IPS-18a (cell line): ENCODE measurements at regions not wholly inside any gene's neighbourhood (a gene's known extent, or its start where the extent isn't known, plus 50 kb on each side); places are given as distances from the start of the nearest gene placed in this dataset.

ENCODE experiments used
- H3K27ac ChIP-seq: one replicate; pipeline ENCODE4 v1.5.1; 2013; ENCODE audit warnings: low read length
- H3K27me3 ChIP-seq: one replicate; pipeline ENCODE4 v1.6.1; 2013; ENCODE audit warnings: mild to moderate bottlenecking, low read length; ENCODE audit not compliant: control insufficient read depth, insufficient read depth
- H3K36me3 ChIP-seq: one replicate; pipeline ENCODE4 v1.6.1; 2013; ENCODE audit warnings: low read depth, low read length; ENCODE audit not compliant: control insufficient read depth
- H3K4me1 ChIP-seq: one replicate; pipeline ENCODE4 v1.6.1; 2013; ENCODE audit warnings: low read depth, low read length; ENCODE audit not compliant: control insufficient read depth
- H3K4me3 ChIP-seq: one replicate; pipeline ENCODE4 v1.5.1; 2013; ENCODE audit warnings: low read length
- H3K9ac ChIP-seq: one replicate; pipeline ENCODE4 v1.6.1; 2013; ENCODE audit warnings: mild to moderate bottlenecking, low read length, moderate library complexity
- H3K9me3 ChIP-seq: one replicate; pipeline ENCODE4 v1.6.1; 2013; ENCODE audit warnings: low read depth, low read length; ENCODE audit not compliant: control insufficient read depth

- Histone ChIP-seq H3K27me3 (no peaks in the 10 kb centered on the region), H3K9me3 (no peaks in the 10 kb centered on the region), H3K27ac (no peak overlapping the region), H3K9ac (no peak overlapping the region), H3K36me3 (no peaks in the 10 kb centered on the region), H3K4me1 (no peaks in the 10 kb centered on the region), H3K4me3 (no peak overlapping the region)
Measured at GRCh38 chr10:20429742-20430141, 467.4 kb downstream of the NEBL start.

- H3K4me1 ChIP-seq: no peaks in the 10 kb centered on the region
- H3K4me3 ChIP-seq: no peak overlapping the region
- H3K9me3 ChIP-seq: no peaks in the 10 kb centered on the region
- H3K36me3 ChIP-seq: no peaks in the 10 kb centered on the region
- H3K27me3 ChIP-seq: no peaks in the 10 kb centered on the region
- H3K27ac ChIP-seq: no peak overlapping the region
- no peak overlapping the region for H3K9ac ChIP-seq
Measured at GRCh38 chr10:20427821-20428220, 469.3 kb downstream of the NEBL start.

GRCh38 chr10:20418286-20418685 lies 478.8 kb downstream of the NEBL start:
- Histone ChIP-seq H3K9me3 (no peaks in the 10 kb centered on the region), H3K9ac (no peak overlapping the region), H3K4me3 (no peak overlapping the region), H3K36me3 (no peaks in the 10 kb centered on the region), H3K4me1 (peaks cover 4% of the 10 kb centered on the region), H3K27ac (no peak overlapping the region), H3K27me3 (no peaks in the 10 kb centered on the region)

GRCh38 chr10:20417791-20418190 lies 479.3 kb downstream of the NEBL start:
- H3K36me3 ChIP-seq: no peaks in the 10 kb centered on the region
- H3K4me3 ChIP-seq: no peak overlapping the region
- no peak overlapping the region for H3K27ac ChIP-seq
- H3K4me1 ChIP-seq: peaks cover 4% of the 10 kb centered on the region
- H3K9me3 ChIP-seq: no peaks in the 10 kb centered on the region
- no peak overlapping the region for H3K9ac ChIP-seq
- no peaks in the 10 kb centered on the region for H3K27me3 ChIP-seq

GRCh38 chr10:20415684-20416083 lies 481.4 kb downstream of the NEBL start:
- H3K9ac ChIP-seq: no peak overlapping the region
- no peaks in the 10 kb centered on the region for H3K36me3 ChIP-seq
- no peak overlapping the region for H3K4me3 ChIP-seq
- no peak overlapping the region for H3K27ac ChIP-seq
- H3K27me3 ChIP-seq: no peaks in the 10 kb centered on the region
- H3K9me3 ChIP-seq: no peaks in the 10 kb centered on the region
- peaks cover 4% of the 10 kb centered on the region for H3K4me1 ChIP-seq

- no peaks in the 10 kb centered on the region for H3K4me1 ChIP-seq
- H3K9me3 ChIP-seq: no peaks in the 10 kb centered on the region
- H3K9ac ChIP-seq: no peak overlapping the region
- H3K36me3 ChIP-seq: no peaks in the 10 kb centered on the region
- no peak overlapping the region for H3K4me3 ChIP-seq
- no peaks in the 10 kb centered on the region for H3K27me3 ChIP-seq
- H3K27ac ChIP-seq: no peak overlapping the region
Measured at GRCh38 chr10:20407357-20407756, 489.8 kb downstream of the NEBL start.

GRCh38 chr10:20406281-20407104 lies 490.6 kb downstream of the NEBL start:
- no peak overlapping the region for H3K4me3 ChIP-seq
- no peak overlapping the region for H3K9ac ChIP-seq
- no peaks in the 10 kb centered on the region for H3K9me3 ChIP-seq
- no peaks in the 10 kb centered on the region for H3K27me3 ChIP-seq
- H3K4me1 ChIP-seq: no peaks in the 10 kb centered on the region
- no peaks in the 10 kb centered on the region for H3K36me3 ChIP-seq
- no peak overlapping the region for H3K27ac ChIP-seq

- Histone ChIP-seq H3K4me3 (no peak overlapping the region), H3K27ac (no peak overlapping the region), H3K9me3 (no peaks in the 10 kb centered on the region), H3K9ac (no peak overlapping the region), H3K4me1 (no peaks in the 10 kb centered on the region), H3K36me3 (no peaks in the 10 kb centered on the region), H3K27me3 (no peaks in the 10 kb centered on the region)
Measured at GRCh38 chr10:20405761-20406160, 491.4 kb downstream of the NEBL start.

GRCh38 chr10:20405050-20405449 lies 492.1 kb downstream of the NEBL start:
- Histone ChIP-seq H3K4me1 (no peaks in the 10 kb centered on the region), H3K27me3 (no peaks in the 10 kb centered on the region), H3K4me3 (no peak overlapping the region), H3K9ac (no peak overlapping the region), H3K36me3 (no peaks in the 10 kb centered on the region), H3K27ac (no peak overlapping the region), H3K9me3 (no peaks in the 10 kb centered on the region)

- H3K4me1 ChIP-seq: no peaks in the 10 kb centered on the region
- H3K9ac ChIP-seq: no peak overlapping the region
- H3K27me3 ChIP-seq: no peaks in the 10 kb centered on the region
- no peak overlapping the region for H3K4me3 ChIP-seq
- no peaks in the 10 kb centered on the region for H3K36me3 ChIP-seq
- no peaks in the 10 kb centered on the region for H3K9me3 ChIP-seq
- H3K27ac ChIP-seq: no peak overlapping the region
Measured at GRCh38 chr10:20399772-20400171, 497.3 kb downstream of the NEBL start.

- H3K9ac ChIP-seq: no peak overlapping the region
- H3K4me3 ChIP-seq: no peak overlapping the region
- H3K27me3 ChIP-seq: no peaks in the 10 kb centered on the region
- H3K4me1 ChIP-seq: no peaks in the 10 kb centered on the region
- H3K9me3 ChIP-seq: no peaks in the 10 kb centered on the region
- no peaks in the 10 kb centered on the region for H3K36me3 ChIP-seq
- no peak overlapping the region for H3K27ac ChIP-seq
Measured at GRCh38 chr10:20396701-20397100, 500.4 kb downstream of the NEBL start.

- Histone ChIP-seq H3K4me1 (no peaks in the 10 kb centered on the region), H3K27ac (no peak overlapping the region), H3K4me3 (no peak overlapping the region), H3K9ac (no peak overlapping the region), H3K27me3 (no peaks in the 10 kb centered on the region), H3K9me3 (no peaks in the 10 kb centered on the region), H3K36me3 (no peaks in the 10 kb centered on the region)
Measured at GRCh38 chr10:20396205-20396604, 500.9 kb downstream of the NEBL start.
